Prostate gland (tissue), 2 donors: ENCODE measurements at regions not wholly inside any gene's neighbourhood (a gene's known extent, or its start where the extent isn't known, plus 50 kb on each side); places are given as distances from the start of the nearest gene placed in this dataset.

Experiments
- POLR2AphosphoS5 ChIP-seq: sonication (generic); formaldehyde crosslinking; IDR thresholded peaks from one replicate; pipeline ENCODE4 v1.6.1; 2017; ENCODE audit warnings: antibody characterized with exemption
- TF ChIP-seq, protein P1 (sequence below), 4 experiments: fragments of 200-600 bp in 2 of 4; fragments of 450-650 bp in 2 of 4; sonication (generic) in 2 of 4; IDR thresholded peaks; 1 replicate in 3 of 4; 2 replicates in 1 of 4; pipeline ENCODE4 v1.5.1; 2016 to 2019; ENCODE audit warnings: antibody characterized with exemption in 4 of 4, mild to moderate bottlenecking in 2 of 4, moderate library complexity in 2 of 4

GRCh38 chr4:104412344-104412743 lies 82.3 kb downstream of the CXXC4 start:
- TF ChIP-seq, protein P1, sequence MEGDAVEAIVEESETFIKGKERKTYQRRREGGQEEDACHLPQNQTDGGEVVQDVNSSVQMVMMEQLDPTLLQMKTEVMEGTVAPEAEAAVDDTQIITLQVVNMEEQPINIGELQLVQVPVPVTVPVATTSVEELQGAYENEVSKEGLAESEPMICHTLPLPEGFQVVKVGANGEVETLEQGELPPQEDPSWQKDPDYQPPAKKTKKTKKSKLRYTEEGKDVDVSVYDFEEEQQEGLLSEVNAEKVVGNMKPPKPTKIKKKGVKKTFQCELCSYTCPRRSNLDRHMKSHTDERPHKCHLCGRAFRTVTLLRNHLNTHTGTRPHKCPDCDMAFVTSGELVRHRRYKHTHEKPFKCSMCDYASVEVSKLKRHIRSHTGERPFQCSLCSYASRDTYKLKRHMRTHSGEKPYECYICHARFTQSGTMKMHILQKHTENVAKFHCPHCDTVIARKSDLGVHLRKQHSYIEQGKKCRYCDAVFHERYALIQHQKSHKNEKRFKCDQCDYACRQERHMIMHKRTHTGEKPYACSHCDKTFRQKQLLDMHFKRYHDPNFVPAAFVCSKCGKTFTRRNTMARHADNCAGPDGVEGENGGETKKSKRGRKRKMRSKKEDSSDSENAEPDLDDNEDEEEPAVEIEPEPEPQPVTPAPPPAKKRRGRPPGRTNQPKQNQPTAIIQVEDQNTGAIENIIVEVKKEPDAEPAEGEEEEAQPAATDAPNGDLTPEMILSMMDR (IDR thresholded peaks at IDR 0.05), result no peak
- no peak for TF ChIP-seq POLR2AphosphoS5
